PC-3 (cell line): ENCODE measurements at regions not wholly inside any gene's neighbourhood (a gene's known extent, or its start where the extent isn't known, plus 50 kb on each side); places are given as distances from the start of the nearest gene placed in this dataset.

ENCODE experiments used
- ATAC-seq: fragments of 200-7000 bp; cut with Tn5 transposase; 2 replicates; pipeline ENCODE4 v1.9.1; 2020; ENCODE audit warnings: mild to moderate bottlenecking, moderate library complexity
- BruUV-seq: library from RNA; stranded (reverse); fragments of 400-500 nt; replicated peaks from 2 replicates; lab custom pipeline; 2021; lab: Mats Ljungman, UMichigan
- CTCF ChIA-PET: fragments of 300-600 bp; sonication (Branson Sonifier 250); formaldehyde crosslinking; loops from one replicate; lab custom pipeline; 2022; ENCODE audit warnings: antibody characterized with exemption; lab: Charles Lee
- POLR2A ChIA-PET: fragments of 300-600 bp; sonication (Branson Sonifier 250); formaldehyde crosslinking; loops from one replicate; lab custom pipeline; 2022; ENCODE audit warnings: antibody characterized with exemption; ENCODE audit not compliant: unreplicated experiment; lab: Charles Lee
- DNase-seq: peaks from one replicate; pipeline ENCODE4 v3.0.0-alpha.2; 2015
- H2AFZ ChIP-seq: fragments of 300-600 bp; sonication (generic); 2 replicates; pipeline ENCODE4 v1.6.0; 2016; ENCODE audit warnings: antibody characterized with exemption, low read length
- H3F3A ChIP-seq: fragments of 300-600 bp; sonication (generic); one replicate; pipeline ENCODE4 v1.6.0; 2017; ENCODE audit warnings: antibody characterized with exemption, low read length, control low read depth, mild to moderate bottlenecking; ENCODE audit not compliant: unreplicated experiment
- H3K27ac ChIP-seq: fragments of 300-600 bp; sonication (generic); 2 replicates; pipeline ENCODE4 v1.5.1; 2016; ENCODE audit warnings: mild to moderate bottlenecking, low read length
- H3K27me3 ChIP-seq: fragments of 300-600 bp; sonication (generic); 2 replicates; pipeline ENCODE4 v1.6.1; 2016; ENCODE audit warnings: low read length, mixed read lengths
- H3K36me3 ChIP-seq: fragments of 300-600 bp; sonication (generic); 2 replicates; pipeline ENCODE4 v1.6.1; 2016; ENCODE audit warnings: low read depth, mixed run types, low read length, mixed read lengths
- H3K4me1 ChIP-seq: fragments of 300-600 bp; sonication (generic); 2 replicates; pipeline ENCODE4 v1.5.1; 2016; ENCODE audit warnings: low read length; ENCODE audit not compliant: insufficient read depth
- H3K4me2 ChIP-seq: fragments of 300-600 bp; sonication (generic); 2 replicates; pipeline ENCODE4 v1.6.0; 2016; ENCODE audit warnings: low read length
- H3K4me3 ChIP-seq: fragments of 300-600 bp; sonication (generic); 2 replicates; pipeline ENCODE4 v1.5.1; 2016; ENCODE audit warnings: mild to moderate bottlenecking, low read length, mixed read lengths
- H3K79me2 ChIP-seq: fragments of 300-600 bp; sonication (generic); 2 replicates; pipeline ENCODE4 v1.6.1; 2017; ENCODE audit warnings: low read length, mixed read lengths
- H3K9ac ChIP-seq: fragments of 300-600 bp; sonication (generic); 2 replicates; pipeline ENCODE4 v1.6.0; 2016; ENCODE audit warnings: mild to moderate bottlenecking, low read length
- H3K9me2 ChIP-seq: fragments of 300-600 bp; sonication (generic); replicated peaks from 2 replicates; pipeline ENCODE4 v1.6.1; 2016; ENCODE audit warnings: mixed run types, low read length, mixed read lengths
- H3K9me3 ChIP-seq: fragments of 300-600 bp; sonication (generic); 2 replicates; pipeline ENCODE4 v1.6.1; 2016; ENCODE audit warnings: low read length, mixed read lengths
- H4K20me1 ChIP-seq: fragments of 300-600 bp; sonication (generic); 2 replicates; pipeline ENCODE4 v1.6.1; 2016; ENCODE audit warnings: low read length, mixed read lengths
- EZH2 ChIP-seq: fragments of 300-600 bp; sonication (generic); IDR thresholded peaks from one replicate; pipeline ENCODE4 v1.6.1; 2017; ENCODE audit warnings: antibody characterized with exemption, mild to moderate bottlenecking, low read length; ENCODE audit not compliant: unreplicated experiment
- EZH2phosphoT487 ChIP-seq: fragments of 300-600 bp; sonication (generic); IDR thresholded peaks from 2 replicates; pipeline ENCODE4 v1.6.1; 2018; ENCODE audit warnings: mild to moderate bottlenecking, antibody characterized with exemption, low read length, borderline replicate concordance
- intact Hi-C: fragments of 100-400 bp; cut with micrococcal nuclease; formaldehyde crosslinking; loops from 2 replicates; pipeline ENCODE4 v1.9.0; 2023
- TF ChIP-seq, protein P1 (sequence below): fragments of 300-600 bp; sonication (generic); conservative IDR thresholded peaks from 2 replicates; pipeline ENCODE4 v1.5.1; 2017; ENCODE audit warnings: antibody characterized with exemption, low read depth, mild to moderate bottlenecking, low read length

GRCh38 chr13:99768986-99769385 is 202.6 kb downstream of the ZIC5 start:
- no peaks in the 10 kb centered on the region for H3K36me3 ChIP-seq
- H3F3A ChIP-seq, result no peaks in the 10 kb centered on the region
- H4K20me1 ChIP-seq, result no peaks in the 10 kb centered on the region
- H3K4me1 ChIP-seq, result no peaks in the 10 kb centered on the region
- no TSS peak for BruUV-seq
- H3K4me3 ChIP-seq, result no peak overlapping the region
- no peaks in the 10 kb centered on the region for H3K79me2 ChIP-seq
- H3K27ac ChIP-seq, result no peak overlapping the region
- no peak overlapping the region for H3K4me2 ChIP-seq
- H3K9ac ChIP-seq, result no peak overlapping the region
- H3K27me3 ChIP-seq, result no peaks in the 10 kb centered on the region
- no peak for ATAC-seq
- no peak for DNase-seq
- CTCF ChIA-PET, result no interaction called here
- no peaks in the 10 kb centered on the region for H3K9me2 ChIP-seq
- TF ChIP-seq EZH2phosphoT487 (no peak), EZH2 (no peak)
- TF ChIP-seq, protein P1, sequence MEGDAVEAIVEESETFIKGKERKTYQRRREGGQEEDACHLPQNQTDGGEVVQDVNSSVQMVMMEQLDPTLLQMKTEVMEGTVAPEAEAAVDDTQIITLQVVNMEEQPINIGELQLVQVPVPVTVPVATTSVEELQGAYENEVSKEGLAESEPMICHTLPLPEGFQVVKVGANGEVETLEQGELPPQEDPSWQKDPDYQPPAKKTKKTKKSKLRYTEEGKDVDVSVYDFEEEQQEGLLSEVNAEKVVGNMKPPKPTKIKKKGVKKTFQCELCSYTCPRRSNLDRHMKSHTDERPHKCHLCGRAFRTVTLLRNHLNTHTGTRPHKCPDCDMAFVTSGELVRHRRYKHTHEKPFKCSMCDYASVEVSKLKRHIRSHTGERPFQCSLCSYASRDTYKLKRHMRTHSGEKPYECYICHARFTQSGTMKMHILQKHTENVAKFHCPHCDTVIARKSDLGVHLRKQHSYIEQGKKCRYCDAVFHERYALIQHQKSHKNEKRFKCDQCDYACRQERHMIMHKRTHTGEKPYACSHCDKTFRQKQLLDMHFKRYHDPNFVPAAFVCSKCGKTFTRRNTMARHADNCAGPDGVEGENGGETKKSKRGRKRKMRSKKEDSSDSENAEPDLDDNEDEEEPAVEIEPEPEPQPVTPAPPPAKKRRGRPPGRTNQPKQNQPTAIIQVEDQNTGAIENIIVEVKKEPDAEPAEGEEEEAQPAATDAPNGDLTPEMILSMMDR, result no peak
- H3K9me3 ChIP-seq, result no peaks in the 10 kb centered on the region
- POLR2A ChIA-PET, result no interaction called here
- no peak overlapping the region for H2AFZ ChIP-seq
- intact Hi-C loops, result no loop called here

DNA sequence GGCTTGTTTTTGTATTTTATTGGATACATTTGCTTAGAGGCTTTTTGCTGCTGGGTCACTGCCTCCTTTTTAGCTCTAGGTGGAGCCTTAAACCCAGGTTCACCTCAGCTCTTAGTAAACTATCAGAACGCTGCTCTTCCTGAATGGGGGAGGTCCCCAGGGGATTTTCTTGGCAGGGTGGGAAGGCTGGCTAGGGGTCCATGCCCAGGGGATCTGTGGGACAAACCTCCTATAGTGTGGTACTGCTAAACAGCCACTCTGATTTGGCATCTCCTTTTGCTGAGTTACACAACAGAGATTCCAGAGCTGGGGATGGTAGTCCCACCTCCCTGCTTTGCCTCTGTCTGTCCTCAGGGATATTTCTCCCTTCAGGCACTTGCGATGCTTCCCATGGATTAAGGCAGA is 204.9 kb downstream of the ZIC5 start:
- Histone ChIP-seq H3K4me3 (no peak overlapping the region), H3K79me2 (no peaks in the 10 kb centered on the region), H3K27me3 (no peaks in the 10 kb centered on the region), H3K36me3 (no peaks in the 10 kb centered on the region), H3K9ac (no peak overlapping the region), H3K27ac (no peak overlapping the region), H3K4me2 (no peak overlapping the region), H3K9me3 (no peaks in the 10 kb centered on the region), H3K9me2 (no peaks in the 10 kb centered on the region), H3K4me1 (no peaks in the 10 kb centered on the region), H4K20me1 (no peaks in the 10 kb centered on the region), H3F3A (no peaks in the 10 kb centered on the region), H2AFZ (no peak overlapping the region)
- ATAC-seq, result no peak
- no peak for DNase-seq
- intact Hi-C loops, result no loop called here
- CTCF ChIA-PET, result interaction anchor here (0.9 kb wide), 1 partner anchor 141 kb away, joined by 4 read pairs; no protein-coding TSS in a partner anchor
- TF ChIP-seq, protein P1, result no peak; the same call in 1 of the 2 replicates
- no peak for TF ChIP-seq EZH2phosphoT487
- no peak for TF ChIP-seq EZH2
- POLR2A ChIA-PET, result no interaction called here
- no TSS peak for BruUV-seq

GRCh38 chr13:99765869-99766268 is 205.7 kb downstream of the ZIC5 start:
- H3K36me3 ChIP-seq, result no peaks in the 10 kb centered on the region
- DNase-seq (no peak), ATAC-seq (no peak)
- H3K4me2 ChIP-seq, result no peak overlapping the region
- H3F3A ChIP-seq, result no peaks in the 10 kb centered on the region
- ChIA-PET POLR2A (no interaction called here), CTCF (no interaction called here)
- H3K9me3 ChIP-seq, result no peaks in the 10 kb centered on the region
- no peaks in the 10 kb centered on the region for H3K9me2 ChIP-seq
- no peaks in the 10 kb centered on the region for H3K27me3 ChIP-seq
- intact Hi-C loops, result no loop called here
- H3K27ac ChIP-seq, result no peak overlapping the region
- H3K9ac ChIP-seq, result no peak overlapping the region
- H3K4me3 ChIP-seq, result no peak overlapping the region
- no peaks in the 10 kb centered on the region for H4K20me1 ChIP-seq
- no peaks in the 10 kb centered on the region for H3K79me2 ChIP-seq
- no peak overlapping the region for H2AFZ ChIP-seq
- no peaks in the 10 kb centered on the region for H3K4me1 ChIP-seq
- TF ChIP-seq EZH2phosphoT487 (no peak), EZH2 (no peak)
- TF ChIP-seq, protein P1, result no peak
- BruUV-seq, result no TSS peak
